GM19239 (cell line): ENCODE measurements at regions not wholly inside any gene's neighbourhood (a gene's known extent, or its start where the extent isn't known, plus 50 kb on each side); places are given as distances from the start of the nearest gene placed in this dataset.

ENCODE experiments used
- DNase-seq: peaks from one replicate; pipeline ENCODE4 v3.0.0; 2011; ENCODE audit warnings: low spot score; ENCODE audit not compliant: insufficient read length
- FAIRE-seq: peaks from 2 replicates; lab custom pipeline; 2011; peaks lifted over from hg19 to GRCh38; lab: Jason Lieb, UNC

GRCh38 chr11:42012271-42012670, 552.8 kb upstream of the LRRC4C start:
- FAIRE-seq (no peak), DNase-seq (no peak)

DNA sequence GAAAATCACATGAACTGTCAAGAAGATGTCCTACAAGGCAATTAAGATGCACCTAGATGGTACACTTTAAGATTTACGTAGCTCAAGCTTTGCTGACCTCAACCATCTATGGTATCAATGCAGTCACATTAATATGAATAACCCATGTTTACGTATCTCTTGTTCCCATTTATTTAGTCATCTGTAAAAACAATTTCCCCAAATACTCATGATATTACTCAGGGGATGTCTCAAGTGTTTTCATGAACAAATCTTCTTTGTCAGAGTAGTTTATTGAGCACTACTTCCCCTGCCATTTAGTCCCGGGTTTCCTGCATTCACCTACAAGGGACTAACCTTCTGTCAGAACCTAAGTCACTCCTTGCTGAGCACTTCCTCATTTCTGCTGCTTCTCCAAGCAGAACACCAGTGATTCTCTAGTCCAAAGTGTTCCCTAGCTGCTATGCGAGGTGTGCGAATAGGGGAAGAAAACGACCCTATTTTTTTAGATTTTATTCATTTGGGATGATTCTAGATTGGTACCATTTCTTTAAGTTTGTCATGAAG, 554.3 kb upstream of the LRRC4C start:
- FAIRE-seq (no peak), DNase-seq (no peak)

DNA sequence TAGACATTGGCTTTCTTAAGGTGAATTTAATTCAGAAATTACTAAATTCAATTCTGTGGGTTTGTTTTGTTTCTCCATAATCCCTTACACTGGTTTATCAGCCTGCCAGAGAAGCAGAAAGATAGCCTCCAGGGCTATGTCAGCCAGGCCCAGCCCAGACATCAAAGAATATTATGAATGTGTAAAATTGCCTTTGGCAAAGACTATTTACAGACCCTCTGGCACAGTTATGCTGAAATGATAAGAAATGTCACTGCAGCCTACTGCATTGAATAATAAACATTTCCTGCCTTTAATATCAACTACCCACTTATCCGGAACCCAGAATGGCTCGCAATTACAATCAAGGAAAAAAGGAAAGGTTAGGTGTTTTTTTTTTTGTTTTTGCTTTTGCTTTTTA, 562.5 kb upstream of the LRRC4C start:
- FAIRE-seq: no peak

DNA sequence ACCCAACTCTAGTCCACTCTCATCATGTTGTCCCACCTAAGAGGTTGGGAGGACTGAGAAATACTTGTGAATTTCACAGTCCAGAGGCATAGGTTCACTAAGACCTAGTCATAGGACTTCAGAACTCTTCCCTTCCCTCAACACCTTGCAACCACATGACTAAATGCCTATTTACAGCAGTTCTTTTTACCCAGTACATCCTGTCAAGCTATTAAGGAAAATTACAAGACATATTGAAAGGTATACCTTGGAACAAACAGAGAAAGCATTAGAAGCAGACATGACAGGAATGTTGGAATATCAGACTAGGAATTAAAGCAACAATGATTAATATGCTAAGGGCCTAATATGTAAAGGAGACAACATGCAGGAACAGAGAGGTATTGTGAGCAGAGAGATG, 563.8 kb upstream of the LRRC4C start:
- no peak for FAIRE-seq
- no peak for DNase-seq

More for the DNA sequence above, 562.5 kb upstream of the LRRC4C start:
- no peak for DNase-seq

DNA sequence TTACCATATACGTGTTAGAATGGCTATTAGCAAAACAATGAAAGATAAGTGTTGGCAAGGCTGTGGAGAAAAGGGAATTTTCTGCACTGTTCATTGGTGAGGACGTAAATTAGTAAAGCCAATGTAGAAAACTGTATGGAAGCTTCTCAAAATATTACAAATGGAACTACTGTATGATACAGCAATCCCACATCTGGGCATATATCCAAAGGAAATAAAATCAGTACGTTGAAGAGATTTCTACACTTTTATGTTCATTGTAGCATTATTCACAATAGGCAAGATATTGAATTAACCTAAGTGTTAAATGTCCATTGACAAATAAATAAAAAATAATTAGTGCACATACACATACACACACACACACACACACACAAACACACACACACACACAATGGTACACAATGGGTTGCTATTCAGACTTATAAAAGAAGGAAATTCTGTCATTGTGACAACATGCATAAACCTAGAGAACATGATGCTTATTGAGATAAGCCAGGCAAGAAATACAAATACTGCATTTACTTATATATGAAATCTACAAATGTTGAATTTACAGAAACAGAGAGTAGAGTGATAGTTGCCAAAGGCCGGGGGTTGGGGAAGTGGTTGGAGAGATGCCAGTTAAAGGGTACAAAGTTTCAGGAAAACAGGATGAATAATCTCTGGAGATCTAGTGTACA, 565.8 kb upstream of the LRRC4C start:
- no peak for DNase-seq
- FAIRE-seq: no peak

DNA sequence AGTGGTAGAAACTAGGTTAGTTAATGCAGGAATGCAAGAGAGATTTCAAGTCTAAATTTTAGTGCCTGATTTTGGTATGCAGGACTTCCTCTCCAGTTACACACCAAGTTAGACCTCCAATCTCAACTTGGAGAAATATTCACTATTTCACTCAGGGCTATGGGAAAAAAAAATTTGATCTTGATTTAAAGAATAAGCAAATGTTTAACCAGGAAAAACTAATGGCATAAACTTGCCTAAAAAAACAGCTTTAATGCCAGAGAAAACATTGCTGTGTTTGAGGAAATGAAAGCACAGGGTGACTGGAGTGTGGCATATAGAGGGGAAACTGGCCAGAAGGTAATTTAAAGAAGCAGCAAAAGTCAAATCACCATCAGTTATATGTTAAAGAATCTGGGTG, 575.4 kb upstream of the LRRC4C start:
- DNase-seq (no peak), FAIRE-seq (no peak)

DNA sequence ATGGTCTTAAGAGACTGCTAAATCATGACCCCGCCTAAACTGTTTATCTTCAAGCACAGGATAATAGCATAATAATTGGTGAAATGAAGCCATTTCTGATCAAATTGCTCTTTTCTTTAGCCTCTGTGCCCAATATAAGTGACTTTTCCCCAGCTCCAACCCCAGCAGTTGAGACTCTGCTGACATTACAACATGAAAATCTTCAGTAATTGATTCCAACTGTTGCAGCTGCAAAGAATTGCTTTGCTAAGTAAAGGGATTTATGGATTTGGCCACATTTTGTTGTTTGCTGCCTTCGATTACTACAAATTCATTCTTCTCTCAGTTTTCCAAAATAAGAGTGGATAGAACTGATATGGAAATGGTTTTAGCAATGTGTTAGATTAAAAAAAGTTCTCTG, 576.7 kb upstream of the LRRC4C start:
- FAIRE-seq: no peak
- no peak for DNase-seq

- FAIRE-seq: no peak
Observed at GRCh38 chr11:42043312-42043711, 583.9 kb upstream of the LRRC4C start.

GRCh38 chr11:42047637-42048555, 588.4 kb upstream of the LRRC4C start:
- FAIRE-seq (no peak), DNase-seq (no peak)

More at GRCh38 chr11:42043312-42043711, 583.9 kb upstream of the LRRC4C start:
- no peak for DNase-seq

DNA sequence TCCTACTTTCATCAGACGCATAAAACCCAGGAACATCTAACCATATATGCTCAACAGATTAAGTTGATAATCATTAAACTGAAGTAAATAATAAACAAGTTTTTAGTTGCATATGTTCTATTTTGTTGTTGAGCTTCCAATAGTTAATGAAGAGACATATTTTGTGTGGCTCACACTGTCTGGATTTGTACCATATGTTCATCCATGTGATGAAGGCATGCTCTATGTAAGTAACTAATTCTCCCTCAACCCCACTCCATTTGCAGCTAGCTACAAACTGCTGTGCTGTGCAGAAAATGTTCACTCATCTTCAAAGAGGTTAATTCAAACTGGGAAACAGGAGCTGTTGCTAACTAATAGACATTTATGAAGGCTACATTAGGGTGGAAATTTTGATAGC, 589.7 kb upstream of the LRRC4C start:
- DNase-seq: no peak
- FAIRE-seq: no peak

DNA sequence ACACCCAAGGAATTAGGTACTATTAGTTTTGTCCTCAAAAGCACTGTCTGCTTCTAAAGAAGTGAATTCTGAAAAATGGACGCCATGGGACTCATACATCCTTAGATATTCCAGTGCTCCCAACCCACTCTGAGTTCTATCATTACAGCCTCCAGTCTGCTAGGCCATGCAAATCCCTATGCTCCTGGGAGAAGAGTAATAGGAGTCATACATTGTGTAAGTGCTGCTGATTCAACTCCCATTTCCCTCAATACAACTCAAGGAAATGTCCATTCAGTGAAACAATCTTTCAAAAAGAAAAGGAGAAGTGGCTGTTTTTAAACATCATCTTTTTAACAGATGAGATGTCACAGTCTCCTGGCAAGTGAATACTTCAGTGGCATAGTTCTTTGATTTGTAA, 590.2 kb upstream of the LRRC4C start:
- FAIRE-seq (no peak), DNase-seq (no peak)

DNA sequence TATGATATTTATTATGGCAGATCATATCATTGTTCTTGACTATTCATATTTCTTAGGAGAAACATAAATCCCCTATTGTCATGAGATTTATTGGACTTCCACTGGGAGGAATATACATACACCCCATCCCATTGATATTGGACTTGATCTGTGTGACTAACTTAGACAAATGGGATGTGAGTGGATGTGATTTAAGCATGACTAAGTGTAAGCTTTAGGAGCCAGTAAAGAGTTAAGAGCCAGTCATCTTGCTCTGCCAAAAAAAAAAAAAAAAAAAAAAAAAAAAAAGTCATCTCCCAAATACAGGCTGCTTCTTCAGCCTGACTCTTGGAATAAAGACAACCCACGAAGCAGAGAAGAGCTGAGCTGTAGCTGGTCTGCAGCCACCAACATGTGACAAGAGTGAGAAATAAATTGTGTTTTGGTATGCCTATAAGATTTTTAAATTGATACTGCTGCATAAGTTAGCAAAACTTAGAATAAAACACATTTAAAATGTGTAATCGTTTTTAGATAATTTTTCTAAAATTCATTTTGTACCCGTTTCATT, 595.0 kb upstream of the LRRC4C start:
- FAIRE-seq: no peak
- DNase-seq: no peak

GRCh38 chr11:42055606-42056005, 596.2 kb upstream of the LRRC4C start:
- FAIRE-seq (no peak), DNase-seq (no peak)

- FAIRE-seq (no peak), DNase-seq (no peak)
Observed at GRCh38 chr11:42058794-42059193, 599.3 kb upstream of the LRRC4C start.

DNA sequence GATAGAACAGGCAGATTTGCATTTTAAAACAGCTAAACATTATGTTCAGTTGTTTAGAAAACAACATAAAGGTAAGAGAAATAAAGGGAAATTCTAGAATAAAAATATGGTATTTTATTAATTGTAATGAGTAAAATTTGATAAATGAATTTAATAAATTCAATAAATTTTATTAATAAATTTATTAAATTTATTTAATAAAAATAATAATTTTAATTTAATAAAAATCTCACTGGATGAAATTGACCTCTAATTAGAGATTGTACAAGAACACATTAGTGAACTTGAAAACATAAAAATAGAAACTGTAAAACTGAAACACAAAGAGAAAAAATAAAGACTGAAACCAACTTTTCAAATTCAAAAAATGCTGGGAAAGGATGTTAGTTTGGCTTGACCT, 605.7 kb upstream of the LRRC4C start:
- FAIRE-seq: no peak

GRCh38 chr11:42066113-42066512, 606.7 kb upstream of the LRRC4C start:
- FAIRE-seq (no peak), DNase-seq (no peak)

More for the DNA sequence above, 605.7 kb upstream of the LRRC4C start:
- DNase-seq: no peak

DNA sequence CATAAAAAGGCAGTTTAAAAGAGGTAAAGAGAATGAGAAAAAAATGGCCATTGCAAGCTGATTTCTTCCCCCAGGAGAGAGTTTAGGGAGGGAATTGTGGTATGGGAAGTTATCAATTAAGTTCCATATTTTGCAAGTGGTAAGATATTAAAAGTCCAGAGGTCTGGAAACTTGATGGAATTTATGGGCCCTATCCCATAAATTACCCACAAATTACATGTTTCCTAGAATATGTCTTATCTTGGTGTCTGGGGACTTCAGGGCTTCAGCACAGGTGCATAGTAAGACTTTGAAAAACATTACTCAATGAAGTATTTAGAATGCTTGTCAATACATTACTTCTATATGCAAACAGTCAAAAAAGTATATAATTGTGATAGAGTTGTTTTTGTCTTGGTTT, 614.9 kb upstream of the LRRC4C start:
- DNase-seq (no peak), FAIRE-seq (no peak)

- FAIRE-seq: no peak
- DNase-seq: no peak
Observed at GRCh38 chr11:42075180-42075579, 615.7 kb upstream of the LRRC4C start.

DNA sequence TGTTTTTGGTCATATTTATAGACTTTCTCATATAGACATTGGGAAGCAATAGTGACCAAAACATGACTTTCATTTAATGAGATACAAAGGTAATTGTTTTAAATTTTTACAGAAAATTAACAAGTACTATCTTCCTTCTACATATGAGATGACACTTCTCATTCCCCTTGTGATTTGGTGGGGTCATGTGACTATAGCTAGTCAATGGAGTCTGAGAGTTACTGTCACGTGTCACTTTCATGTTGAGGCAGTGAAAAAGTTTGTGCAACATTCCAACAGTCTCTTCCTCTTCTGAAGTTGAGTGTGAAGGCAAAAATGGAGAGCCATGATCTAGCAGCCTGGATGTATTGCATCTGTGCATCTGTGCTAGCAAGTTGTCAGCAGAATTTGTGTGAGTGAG, 618.3 kb upstream of the LRRC4C start:
- no peak for DNase-seq
- FAIRE-seq: no peak

DNA sequence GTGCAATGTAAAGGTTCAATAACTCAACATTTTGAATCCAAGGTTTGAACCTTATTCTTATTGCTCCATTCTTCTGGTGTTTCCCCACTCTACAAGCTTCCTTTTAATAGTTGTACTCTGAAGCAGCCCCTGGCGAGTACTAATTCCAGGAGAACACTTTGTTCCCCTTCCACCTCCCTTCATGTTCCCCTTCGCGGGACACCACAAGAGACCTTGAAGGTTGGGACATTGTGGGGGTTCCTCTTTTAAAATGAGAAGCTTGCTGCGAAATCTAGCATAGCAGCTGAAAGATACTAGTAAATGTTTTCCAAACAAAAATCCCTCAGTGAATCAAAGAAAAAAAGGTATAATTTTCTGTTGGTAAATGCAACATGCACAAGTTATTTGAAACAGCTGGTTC, 626.3 kb upstream of the LRRC4C start:
- FAIRE-seq (no peak), DNase-seq (no peak)

DNA sequence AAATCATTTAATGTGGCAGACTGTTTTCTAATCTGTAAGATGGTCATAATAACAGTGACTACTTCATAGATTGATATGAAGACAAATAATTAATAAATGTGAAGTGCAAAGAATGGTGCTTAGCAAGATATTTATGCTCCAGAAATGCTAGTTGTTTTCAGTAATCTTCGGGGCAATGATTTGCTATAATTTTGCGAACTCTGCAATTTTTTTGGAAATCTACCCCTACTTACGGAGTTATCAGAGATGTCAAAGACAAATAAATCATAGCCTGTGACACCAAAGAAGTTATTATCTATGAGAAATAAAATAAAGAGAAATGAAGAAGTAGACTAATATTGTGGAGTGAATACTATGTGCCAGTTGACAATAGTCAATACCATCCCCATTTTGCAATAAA, 634.1 kb upstream of the LRRC4C start:
- FAIRE-seq (no peak), DNase-seq (no peak)
